ENCODE measurements at regions not wholly inside any gene's neighbourhood (a gene's known extent, or its start where the extent isn't known, plus 50 kb on each side); places are given as distances from the start of the nearest gene placed in this dataset.

- no peak overlapping the region for H3K9ac ChIP-seq (ENCODE audit: insufficient read length)
- DNase-seq (ENCODE audit: low read depth, low spot score): no peak
These were observed 138.6 kb upstream of the NCK2 start for GRCh38 chr2:105606081-105606480.

GRCh38 chr2:105604938-105605337, 139.8 kb upstream of the NCK2 start:
- no peaks in the 10 kb centered on the region for H3K9me3 ChIP-seq (ENCODE audit: low read depth, low read length)
- no peak overlapping the region for H3K9ac ChIP-seq (ENCODE audit: insufficient read length)
- no peak overlapping the region for H3K4me3 ChIP-seq
- no peak overlapping the region for H3K27ac ChIP-seq
- DNase-seq (ENCODE audit: low read depth, low spot score): no peak
- TF ChIP-seq EZH2 (IDR thresholded peaks at IDR 0.05) (no peak), FOXP2 (optimal IDR thresholded peaks at IDR 0.05; ENCODE audit: control extremely low read depth, extremely low read length, insufficient read depth) (no peak), POLR2AphosphoS5 (IDR thresholded peaks at IDR 0.05; ENCODE audit: borderline replicate concordance, low read depth, low read length) (no peak)
- no peaks in the 10 kb centered on the region for H3K36me3 ChIP-seq (ENCODE audit: insufficient read depth, low read length)

More at GRCh38 chr2:105606081-105606480, 138.6 kb upstream of the NCK2 start:
- Histone ChIP-seq H3K4me3 (no peak overlapping the region), H3K9me3 (ENCODE audit: low read depth, low read length) (no peaks in the 10 kb centered on the region), H3K27ac (no peak overlapping the region), H3K36me3 (ENCODE audit: insufficient read depth, low read length) (no peaks in the 10 kb centered on the region)
- TF ChIP-seq EZH2 (IDR thresholded peaks at IDR 0.05) (no peak), POLR2AphosphoS5 (IDR thresholded peaks at IDR 0.05; ENCODE audit: borderline replicate concordance, low read depth, low read length) (no peak), FOXP2 (optimal IDR thresholded peaks at IDR 0.05; ENCODE audit: control extremely low read depth, extremely low read length, insufficient read depth) (no peak)

GRCh38 chr2:105600949-105601794, 143.5 kb upstream of the NCK2 start:
- Histone ChIP-seq H3K9me3 (ENCODE audit: low read depth, low read length) (no peaks in the 10 kb centered on the region), H3K4me3 (no peak overlapping the region), H3K27ac (no peak overlapping the region), H3K9ac (ENCODE audit: insufficient read length) (no peak overlapping the region), H3K36me3 (ENCODE audit: insufficient read depth, low read length) (no peaks in the 10 kb centered on the region)
- TF ChIP-seq POLR2AphosphoS5 (IDR thresholded peaks at IDR 0.05; ENCODE audit: borderline replicate concordance, low read depth, low read length) (no peak), EZH2 (IDR thresholded peaks at IDR 0.05) (no peak), FOXP2 (optimal IDR thresholded peaks at IDR 0.05; ENCODE audit: control extremely low read depth, extremely low read length, insufficient read depth) (no peak)
- no peak for DNase-seq (ENCODE audit: low read depth, low spot score)

- H3K4me3 ChIP-seq: no peak overlapping the region
- no peak overlapping the region for H3K27ac ChIP-seq
- no peaks in the 10 kb centered on the region for H3K9me3 ChIP-seq (ENCODE audit: low read depth, low read length)
- no peaks in the 10 kb centered on the region for H3K36me3 ChIP-seq (ENCODE audit: insufficient read depth, low read length)
- DNase-seq (ENCODE audit: low read depth, low spot score): no peak
- TF ChIP-seq EZH2 (IDR thresholded peaks at IDR 0.05): no peak
- no peak for TF ChIP-seq FOXP2 (optimal IDR thresholded peaks at IDR 0.05; ENCODE audit: control extremely low read depth, extremely low read length, insufficient read depth)
- no peak for TF ChIP-seq POLR2AphosphoS5 (IDR thresholded peaks at IDR 0.05; ENCODE audit: borderline replicate concordance, low read depth, low read length)
- no peak overlapping the region for H3K9ac ChIP-seq (ENCODE audit: insufficient read length)
These were observed 144.1 kb upstream of the NCK2 start for GRCh38 chr2:105600602-105600948.

GRCh38 chr2:105600037-105600442, 144.7 kb upstream of the NCK2 start:
- H3K36me3 ChIP-seq (ENCODE audit: insufficient read depth, low read length): no peaks in the 10 kb centered on the region
- H3K27ac ChIP-seq: no peak overlapping the region
- no peak overlapping the region for H3K4me3 ChIP-seq
- no peak for TF ChIP-seq FOXP2 (optimal IDR thresholded peaks at IDR 0.05; ENCODE audit: control extremely low read depth, extremely low read length, insufficient read depth)
- TF ChIP-seq EZH2 (IDR thresholded peaks at IDR 0.05): no peak
- no peak for TF ChIP-seq POLR2AphosphoS5 (IDR thresholded peaks at IDR 0.05; ENCODE audit: borderline replicate concordance, low read depth, low read length)
- no peaks in the 10 kb centered on the region for H3K9me3 ChIP-seq (ENCODE audit: low read depth, low read length)
- DNase-seq (ENCODE audit: low read depth, low spot score): no peak
- no peak overlapping the region for H3K9ac ChIP-seq (ENCODE audit: insufficient read length)

- Histone ChIP-seq H3K4me3 (no peak overlapping the region), H3K9ac (ENCODE audit: insufficient read length) (no peak overlapping the region), H3K27ac (no peak overlapping the region), H3K36me3 (ENCODE audit: insufficient read depth, low read length) (no peaks in the 10 kb centered on the region), H3K9me3 (ENCODE audit: low read depth, low read length) (no peaks in the 10 kb centered on the region)
- no peak for DNase-seq (ENCODE audit: low read depth, low spot score)
- TF ChIP-seq EZH2 (IDR thresholded peaks at IDR 0.05) (no peak), POLR2AphosphoS5 (IDR thresholded peaks at IDR 0.05; ENCODE audit: borderline replicate concordance, low read depth, low read length) (no peak), FOXP2 (optimal IDR thresholded peaks at IDR 0.05; ENCODE audit: control extremely low read depth, extremely low read length, insufficient read depth) (no peak)
These were observed 145.6 kb upstream of the NCK2 start for GRCh38 chr2:105598829-105599698.

GRCh38 chr2:105597806-105598803, 146.6 kb upstream of the NCK2 start:
- no peak overlapping the region for H3K27ac ChIP-seq

More at GRCh38 chr2:105597806-105598803, 146.6 kb upstream of the NCK2 start:
- no peak for TF ChIP-seq POLR2AphosphoS5 (IDR thresholded peaks at IDR 0.05; ENCODE audit: borderline replicate concordance, low read depth, low read length)
- TF ChIP-seq FOXP2 (optimal IDR thresholded peaks at IDR 0.05; ENCODE audit: control extremely low read depth, extremely low read length, insufficient read depth): no peak
- no peak for TF ChIP-seq EZH2 (IDR thresholded peaks at IDR 0.05)
- DNase-seq (ENCODE audit: low read depth, low spot score): no peak
- H3K9ac ChIP-seq (ENCODE audit: insufficient read length): no peak overlapping the region
- no peaks in the 10 kb centered on the region for H3K9me3 ChIP-seq (ENCODE audit: low read depth, low read length)
- no peaks in the 10 kb centered on the region for H3K36me3 ChIP-seq (ENCODE audit: insufficient read depth, low read length)
- H3K4me3 ChIP-seq: no peak overlapping the region

Measured in SK-N-MC (cell line).